HG03196 (cell line): ENCODE measurements at regions not wholly inside any gene's neighbourhood (a gene's known extent, or its start where the extent isn't known, plus 50 kb on each side); places are given as distances from the start of the nearest gene placed in this dataset.

Experiments used
- ATAC-seq: cut with Tn5 transposase; IDR thresholded peaks from one replicate; pipeline ENCODE4 v1.9.1; 2021; ENCODE audit not compliant: unreplicated experiment

- ATAC-seq: no peak
Observed at GRCh38 chr3:14286887-14287500, 108.4 kb downstream of the LSM3 start.

- ATAC-seq: no peak
Observed at GRCh38 chr3:14288177-14288788, 109.7 kb downstream of the LSM3 start.

GRCh38 chr3:14288833-14289451 is 110.3 kb downstream of the LSM3 start:
- no peak for ATAC-seq

GRCh38 chr3:14289590-14290461 is 111.2 kb downstream of the LSM3 start:
- no peak for ATAC-seq

GRCh38 chr3:14290631-14291385 is 111.6 kb upstream of the SLC6A6 start:
- no peak for ATAC-seq

GRCh38 chr3:14295037-14295436 is 107.4 kb upstream of the SLC6A6 start:
- no peak for ATAC-seq

GRCh38 chr3:14295801-14296200 is 106.6 kb upstream of the SLC6A6 start:
- no peak for ATAC-seq

GRCh38 chr3:14297305-14297704 is 105.1 kb upstream of the SLC6A6 start:
- no peak for ATAC-seq

- ATAC-seq: no peak
Observed at GRCh38 chr3:14297784-14298236, 104.6 kb upstream of the SLC6A6 start.

GRCh38 chr3:14298442-14298841 is 104.0 kb upstream of the SLC6A6 start:
- no peak for ATAC-seq

GRCh38 chr3:14298991-14299555 is 103.3 kb upstream of the SLC6A6 start:
- no peak for ATAC-seq

- ATAC-seq: peak; percentile 50
Observed at GRCh38 chr3:14299767-14300166, 102.6 kb upstream of the SLC6A6 start.

GRCh38 chr3:14300721-14301399 is 101.5 kb upstream of the SLC6A6 start:
- ATAC-seq: no peak

GRCh38 chr3:14301558-14301957 is 100.8 kb upstream of the SLC6A6 start:
- ATAC-seq: no peak

GRCh38 chr3:14303336-14304100 is 98.9 kb upstream of the SLC6A6 start:
- ATAC-seq: no peak

GRCh38 chr3:14304101-14305045 is 98.0 kb upstream of the SLC6A6 start:
- no peak for ATAC-seq

- ATAC-seq: no peak
Observed at GRCh38 chr3:14305324-14305723, 97.1 kb upstream of the SLC6A6 start.

- ATAC-seq: no peak
Observed at GRCh38 chr3:14306142-14306541, 96.3 kb upstream of the SLC6A6 start.
